ENCODE measurements at regions not wholly inside any gene's neighbourhood (a gene's known extent, or its start where the extent isn't known, plus 50 kb on each side); places are given as distances from the start of the nearest gene placed in this dataset.

GRCh38 chr1:96472471-96472870, 249.1 kb upstream of the PTBP2 start:
- TF ChIP-seq, protein P1, sequence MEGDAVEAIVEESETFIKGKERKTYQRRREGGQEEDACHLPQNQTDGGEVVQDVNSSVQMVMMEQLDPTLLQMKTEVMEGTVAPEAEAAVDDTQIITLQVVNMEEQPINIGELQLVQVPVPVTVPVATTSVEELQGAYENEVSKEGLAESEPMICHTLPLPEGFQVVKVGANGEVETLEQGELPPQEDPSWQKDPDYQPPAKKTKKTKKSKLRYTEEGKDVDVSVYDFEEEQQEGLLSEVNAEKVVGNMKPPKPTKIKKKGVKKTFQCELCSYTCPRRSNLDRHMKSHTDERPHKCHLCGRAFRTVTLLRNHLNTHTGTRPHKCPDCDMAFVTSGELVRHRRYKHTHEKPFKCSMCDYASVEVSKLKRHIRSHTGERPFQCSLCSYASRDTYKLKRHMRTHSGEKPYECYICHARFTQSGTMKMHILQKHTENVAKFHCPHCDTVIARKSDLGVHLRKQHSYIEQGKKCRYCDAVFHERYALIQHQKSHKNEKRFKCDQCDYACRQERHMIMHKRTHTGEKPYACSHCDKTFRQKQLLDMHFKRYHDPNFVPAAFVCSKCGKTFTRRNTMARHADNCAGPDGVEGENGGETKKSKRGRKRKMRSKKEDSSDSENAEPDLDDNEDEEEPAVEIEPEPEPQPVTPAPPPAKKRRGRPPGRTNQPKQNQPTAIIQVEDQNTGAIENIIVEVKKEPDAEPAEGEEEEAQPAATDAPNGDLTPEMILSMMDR (conservative IDR thresholded peaks at IDR 0.05; ENCODE audit: control insufficient read depth, insufficient read depth, low read depth, low read length): no peak
- peak; percentile 15 for DNase-seq (ENCODE audit: low read depth)
- H3K4me3 ChIP-seq (ENCODE audit: control insufficient read depth, low read depth, low read length): no peak overlapping the region

DNA sequence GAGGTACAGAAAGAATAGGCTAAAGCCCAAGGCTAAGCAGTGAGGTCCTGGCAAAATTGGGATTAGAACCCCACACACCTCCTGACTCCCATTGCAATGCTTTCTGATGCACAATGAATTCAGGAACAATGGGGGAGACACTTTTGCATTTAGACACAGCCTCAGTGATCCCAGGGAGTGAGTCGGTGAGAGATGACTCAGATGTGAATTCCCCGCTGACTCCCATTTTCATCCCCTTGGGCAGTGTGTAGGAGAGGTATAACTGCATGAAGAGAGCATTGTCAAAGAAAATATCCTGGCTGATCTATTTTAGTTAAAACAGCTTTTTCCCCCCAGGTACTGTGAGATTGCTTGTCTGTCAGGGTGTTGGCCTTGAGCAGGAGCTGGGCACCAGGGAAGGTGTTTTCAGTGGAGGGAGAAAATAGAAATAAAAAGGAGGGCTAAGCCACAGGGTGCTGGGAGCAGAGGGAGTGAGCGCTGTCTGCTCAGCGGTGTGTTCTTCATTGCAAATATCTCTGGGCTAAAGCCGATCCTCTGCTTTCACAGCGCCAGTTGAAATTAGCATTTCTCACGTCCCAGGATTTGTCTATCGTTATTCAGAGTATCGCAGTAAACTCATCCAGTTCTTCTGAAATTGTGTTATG, 247.7 kb upstream of the PTBP2 start:
- peak; percentile 66 for DNase-seq (ENCODE audit: low read depth)
- TF ChIP-seq, protein P1 (conservative IDR thresholded peaks at IDR 0.05; ENCODE audit: control insufficient read depth, insufficient read depth, low read depth, low read length): no peak

GRCh38 chr1:96474985-96475743, 246.4 kb upstream of the PTBP2 start:
- H3K4me3 ChIP-seq (ENCODE audit: control insufficient read depth, low read depth, low read length): no peak overlapping the region
- TF ChIP-seq, protein P1 (conservative IDR thresholded peaks at IDR 0.05; ENCODE audit: control insufficient read depth, insufficient read depth, low read depth, low read length): no peak
- no peak for DNase-seq (ENCODE audit: low read depth)

More for the DNA sequence above, 247.7 kb upstream of the PTBP2 start:
- H3K4me3 ChIP-seq (ENCODE audit: control insufficient read depth, low read depth, low read length): no peak overlapping the region

- no peak for DNase-seq (ENCODE audit: low read depth)
- TF ChIP-seq, protein P1 (conservative IDR thresholded peaks at IDR 0.05; ENCODE audit: control insufficient read depth, insufficient read depth, low read depth, low read length): no peak
- no peak overlapping the region for H3K4me3 ChIP-seq (ENCODE audit: control insufficient read depth, low read depth, low read length)
Observed at GRCh38 chr1:96475903-96476302, 245.7 kb upstream of the PTBP2 start.

- no peak overlapping the region for H3K4me3 ChIP-seq (ENCODE audit: control insufficient read depth, low read depth, low read length)
- TF ChIP-seq, protein P1 (conservative IDR thresholded peaks at IDR 0.05; ENCODE audit: control insufficient read depth, insufficient read depth, low read depth, low read length): no peak
- no peak for DNase-seq (ENCODE audit: low read depth)
Observed at GRCh38 chr1:96478228-96478627, 243.4 kb upstream of the PTBP2 start.

- H3K4me3 ChIP-seq (ENCODE audit: control insufficient read depth, low read depth, low read length): no peak overlapping the region
- DNase-seq (ENCODE audit: low read depth): no peak
- TF ChIP-seq, protein P1 (conservative IDR thresholded peaks at IDR 0.05; ENCODE audit: control insufficient read depth, insufficient read depth, low read depth, low read length): no peak
Observed at GRCh38 chr1:96481409-96481808, 240.2 kb upstream of the PTBP2 start.

Measured in fibroblast of mammary gland (primary cell).